NCI-H1436 treated with DMSO at 0.1 percent for 48 hours (cell line): ENCODE measurements at regions not wholly inside any gene's neighbourhood (a gene's known extent, or its start where the extent isn't known, plus 50 kb on each side); places are given as distances from the start of the nearest gene placed in this dataset.
"Not testable (repeated sequence)": the region's sequence is repeated elsewhere in the genome, so short reads cannot be mapped to it uniquely, and the experiment has no call there.

Experiments used
- DNase-seq: peaks from one replicate; lab custom pipeline; 2025; lab: John Stamatoyannopoulos, UW

DNA sequence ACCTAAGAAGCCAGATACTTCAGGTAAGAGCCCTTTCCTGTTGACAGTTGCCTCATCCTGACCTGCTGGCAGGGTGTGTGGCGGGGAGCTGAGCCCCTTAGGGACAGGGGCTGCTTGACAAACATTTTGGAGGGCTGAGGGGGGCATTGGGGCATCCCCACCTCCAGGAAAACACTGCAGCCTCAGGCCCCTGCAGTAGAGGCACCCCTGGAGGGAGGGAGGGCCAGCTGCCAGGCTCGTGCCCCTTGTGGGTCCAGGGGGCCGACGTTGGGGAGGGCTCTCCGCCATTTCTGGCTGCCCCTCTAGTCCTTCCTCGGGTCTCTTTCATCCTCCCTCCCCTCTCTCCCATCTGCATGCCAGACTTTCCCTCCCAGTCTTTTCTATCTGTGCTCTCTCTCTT, 177.3 kb downstream of the RPS24 start:
- no peak for DNase-seq

DNA sequence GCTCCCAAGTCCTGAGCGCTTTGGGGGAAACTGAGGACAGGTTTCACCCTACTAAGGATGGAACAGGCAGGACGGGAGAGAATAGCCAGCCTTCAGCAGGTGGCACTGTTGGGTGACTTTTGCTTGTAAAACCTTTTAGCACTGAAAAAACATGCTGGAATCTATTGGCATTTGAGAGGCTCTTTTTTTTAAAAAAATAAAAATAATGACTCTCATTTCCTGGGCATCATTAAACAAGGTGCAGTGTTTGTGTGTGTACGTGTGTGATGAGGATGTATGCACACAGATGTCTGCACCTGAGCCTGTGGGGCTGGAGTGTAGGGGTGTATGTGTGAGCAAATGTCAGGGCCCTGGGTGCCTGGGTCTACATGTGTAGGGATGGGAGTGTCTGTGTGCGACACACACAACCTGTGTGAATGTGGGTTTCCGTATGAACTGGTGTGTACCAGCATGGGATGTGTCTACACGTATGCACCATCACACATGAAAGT, 177.9 kb downstream of the RPS24 start:
- no peak for DNase-seq

DNA sequence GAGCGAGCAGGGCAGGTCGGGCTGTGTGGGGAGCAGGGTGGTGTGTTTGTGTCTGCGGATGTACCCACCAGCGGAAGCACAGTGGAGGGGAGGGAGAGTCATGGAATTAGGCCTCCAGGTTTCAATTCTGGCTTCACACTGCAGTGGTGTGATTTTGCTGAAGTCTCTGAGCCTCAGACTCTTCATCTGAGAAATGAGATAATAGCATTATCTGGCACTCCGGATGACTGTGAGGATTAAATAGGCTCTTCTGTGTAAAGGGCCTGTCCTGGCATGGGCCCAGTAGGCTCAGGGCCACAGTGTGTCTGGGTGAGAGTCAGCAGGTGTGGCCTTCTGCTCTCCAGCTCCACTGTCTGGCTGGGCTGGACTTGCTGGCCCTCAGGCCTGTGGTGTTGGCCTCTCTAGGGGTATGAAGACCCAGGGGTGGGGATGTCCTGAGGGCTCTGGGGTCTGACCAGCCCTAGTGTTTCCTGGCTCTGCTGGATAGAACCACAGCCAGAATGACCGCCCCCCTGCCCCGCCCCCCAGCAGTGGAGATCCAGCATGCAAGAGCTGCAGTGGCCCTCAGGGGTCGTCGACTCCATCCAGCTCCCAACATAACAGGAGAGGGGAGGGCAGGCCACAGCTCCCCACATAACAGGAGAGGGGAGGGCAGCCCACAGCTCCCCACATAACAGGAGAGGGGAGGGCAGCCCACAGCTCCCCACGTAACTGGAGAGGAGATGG, 178.6 kb downstream of the RPS24 start:
- DNase-seq, result no peak

DNA sequence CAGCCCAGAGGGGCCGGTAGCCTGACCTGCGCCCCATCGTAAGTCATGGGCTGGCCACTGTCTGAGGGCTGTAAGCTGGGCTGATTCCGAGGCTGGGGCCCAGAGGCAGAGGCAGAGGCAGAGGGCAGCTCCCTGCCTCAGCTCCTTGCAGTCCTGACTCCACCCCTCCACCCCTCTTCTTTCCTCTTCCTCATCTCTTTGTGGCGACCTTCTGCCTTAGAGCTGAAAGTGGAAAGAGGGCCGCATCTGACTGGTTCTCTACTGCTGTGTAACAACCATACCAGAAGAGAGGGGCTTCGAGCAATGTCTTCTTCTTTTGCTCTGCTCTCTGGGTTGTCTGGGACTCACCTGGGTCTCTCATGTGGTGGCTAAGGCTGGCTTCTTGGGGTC, 179.1 kb downstream of the RPS24 start:
- DNase-seq, result no peak

DNA sequence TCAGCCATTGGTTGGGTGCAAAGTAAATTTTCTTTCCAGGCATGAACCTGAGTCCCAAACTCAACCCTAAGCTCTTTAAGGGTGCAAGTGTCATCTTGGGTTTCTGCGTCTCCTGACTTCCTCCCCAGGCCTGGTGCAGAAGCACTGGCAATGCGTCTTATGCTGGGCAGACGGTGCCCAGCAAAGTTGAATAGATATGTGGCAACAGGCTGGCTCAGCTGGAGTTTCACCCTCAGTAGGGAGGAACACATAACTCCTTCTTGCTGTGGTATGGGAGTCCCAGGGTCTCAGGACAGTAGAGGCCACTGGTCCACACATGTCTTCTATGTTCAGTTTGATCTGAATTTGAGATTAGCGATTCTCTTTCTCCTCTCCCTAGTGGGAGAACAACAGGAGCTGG, 181.3 kb downstream of the RPS24 start:
- no peak for DNase-seq

DNA sequence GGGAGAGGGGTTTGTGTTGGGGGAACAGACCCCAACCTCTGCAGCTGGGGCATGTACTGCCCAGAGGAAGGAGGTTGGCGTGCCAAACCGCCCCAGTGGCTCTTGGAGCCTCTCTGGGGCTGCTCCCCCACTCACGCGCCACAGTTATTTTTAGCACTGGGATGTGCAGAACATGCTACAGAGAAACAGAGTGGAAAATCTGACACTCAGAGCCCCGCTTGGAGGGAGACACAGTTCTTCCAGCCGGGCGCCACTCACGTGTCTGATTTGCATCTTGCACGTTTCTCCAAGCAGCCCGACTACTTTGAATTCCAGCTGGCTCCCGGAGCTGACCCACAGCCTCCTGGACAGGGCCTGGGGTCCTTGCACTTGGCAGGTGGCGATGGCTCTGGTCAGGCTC, 182.0 kb downstream of the RPS24 start:
- no peak for DNase-seq

DNA sequence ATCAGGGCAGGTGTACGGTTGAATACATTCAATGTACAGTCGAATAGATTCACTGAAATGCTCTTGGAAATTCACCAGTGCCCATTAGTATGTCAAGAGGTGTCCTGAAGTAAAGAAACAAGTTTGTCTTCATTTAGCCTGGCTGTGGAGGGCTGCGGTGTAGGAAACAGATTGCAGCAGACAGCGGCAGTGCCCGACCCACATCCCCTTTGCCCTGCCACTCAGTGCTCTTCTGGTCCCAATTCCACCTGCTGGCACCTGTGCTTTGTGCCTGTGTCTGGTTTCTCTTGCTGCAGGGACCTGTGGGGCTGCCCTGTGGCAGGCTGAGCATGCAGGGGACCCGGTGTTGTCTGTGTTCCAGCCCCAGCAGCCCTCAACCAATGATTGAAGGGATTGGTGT, 183.7 kb downstream of the RPS24 start:
- DNase-seq, result no peak

DNA sequence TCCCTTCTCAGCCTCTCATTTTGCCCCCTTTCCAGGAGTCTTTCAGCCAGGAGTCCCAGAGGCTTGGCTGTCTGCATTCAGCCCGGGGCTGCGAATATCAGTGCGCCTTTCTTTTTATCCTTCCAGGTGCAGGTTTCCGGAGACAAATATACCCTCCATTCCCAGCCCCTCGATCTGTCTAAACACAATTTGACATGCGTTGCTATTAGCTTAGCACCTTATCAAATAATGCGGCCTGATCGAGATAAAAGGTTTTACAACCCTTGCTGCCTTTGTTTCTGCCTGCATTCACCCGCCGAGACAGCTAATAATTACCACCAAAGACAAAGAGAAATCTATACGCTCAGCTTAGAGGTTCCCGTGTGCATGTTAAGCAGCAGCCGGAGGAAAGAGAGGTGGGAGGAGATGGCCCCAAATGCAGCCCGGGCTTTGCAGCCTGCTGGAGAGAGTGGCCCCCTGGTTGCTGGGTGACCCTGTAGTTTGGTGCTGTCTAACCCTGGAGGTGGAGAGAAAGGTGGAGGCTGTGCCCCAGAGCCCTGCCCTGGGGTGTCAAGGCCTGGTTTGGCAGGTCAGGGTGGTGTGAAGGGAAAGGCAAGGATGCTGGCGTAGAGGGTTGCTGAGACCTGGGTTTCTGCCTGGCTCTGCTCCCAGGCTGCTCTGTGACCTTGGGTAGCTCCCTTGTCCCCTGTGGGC, 185.3 kb downstream of the RPS24 start:
- peak; percentile 39 for DNase-seq

DNA sequence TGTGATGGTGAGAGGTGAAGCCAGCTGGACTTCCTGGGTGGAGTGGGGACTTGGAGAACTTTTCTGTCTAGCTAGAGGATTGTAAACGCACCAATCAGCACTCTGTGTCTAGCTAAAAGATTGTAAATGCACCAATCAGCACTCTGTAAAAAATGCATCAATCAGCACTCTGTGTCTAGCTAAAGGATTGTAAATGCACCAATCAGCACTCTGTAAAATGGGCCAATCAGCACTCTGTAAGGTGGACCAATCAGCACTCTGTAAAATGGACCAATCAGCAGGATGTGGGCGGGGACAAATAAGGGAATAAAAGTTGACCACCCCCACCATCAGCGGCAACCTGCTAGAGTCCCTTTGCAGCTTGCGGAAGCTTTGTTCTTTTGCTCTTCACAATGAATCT, 185.9 kb downstream of the RPS24 start:
- not testable (repeated sequence) for DNase-seq

DNA sequence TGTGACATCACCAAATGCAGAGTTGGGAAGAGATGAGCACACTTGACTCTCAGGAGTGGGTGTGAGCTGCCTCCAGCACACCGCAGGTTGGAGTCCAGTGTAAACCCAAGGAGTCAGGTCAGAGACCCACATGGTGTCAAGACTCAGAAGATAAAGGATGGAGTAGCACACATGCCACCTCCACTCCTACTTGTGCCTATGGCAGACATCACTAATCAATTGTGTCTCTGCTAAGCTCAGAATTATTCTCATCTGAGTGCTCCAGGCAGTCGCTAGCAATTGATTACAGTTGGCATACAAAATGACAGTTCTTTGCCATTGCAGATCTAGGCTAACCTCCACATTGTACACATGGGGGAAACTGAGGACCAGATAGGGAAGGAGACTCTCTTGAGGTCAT, 187.1 kb downstream of the RPS24 start:
- no peak for DNase-seq

DNA sequence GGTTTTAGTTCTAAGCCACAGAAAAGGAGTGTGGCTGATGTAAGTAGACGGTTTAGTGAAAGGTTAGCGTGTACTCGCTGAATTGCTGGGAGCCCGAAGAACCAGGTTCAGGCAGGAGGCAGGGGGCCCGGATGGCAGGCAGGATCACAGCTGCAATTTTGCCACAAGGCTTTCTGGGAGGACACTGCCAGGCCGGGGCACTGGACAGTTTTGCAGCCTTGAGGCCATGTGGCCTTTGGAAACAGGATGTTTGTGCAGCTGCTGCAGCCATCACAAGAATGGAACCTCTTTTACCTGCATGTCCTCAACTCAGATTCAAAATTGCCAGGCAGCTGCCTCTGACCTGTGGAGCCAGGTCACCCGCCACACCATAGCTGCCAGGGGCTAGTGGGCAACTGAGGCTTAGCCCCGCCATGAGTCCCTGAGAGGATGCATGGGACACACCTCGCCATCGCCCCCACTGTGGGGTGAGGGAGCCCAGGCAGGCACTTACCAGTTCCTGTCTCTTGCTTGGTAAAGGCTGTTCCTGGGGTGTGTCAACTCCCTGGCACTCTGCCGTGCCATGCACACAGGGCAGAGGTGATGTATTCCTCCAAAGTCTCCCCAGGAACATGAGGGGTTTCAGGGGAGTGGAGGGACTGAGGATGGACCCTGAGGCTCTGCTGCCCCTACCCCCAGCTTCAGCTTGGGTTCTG, 188.6 kb downstream of the RPS24 start:
- DNase-seq, result no peak

DNA sequence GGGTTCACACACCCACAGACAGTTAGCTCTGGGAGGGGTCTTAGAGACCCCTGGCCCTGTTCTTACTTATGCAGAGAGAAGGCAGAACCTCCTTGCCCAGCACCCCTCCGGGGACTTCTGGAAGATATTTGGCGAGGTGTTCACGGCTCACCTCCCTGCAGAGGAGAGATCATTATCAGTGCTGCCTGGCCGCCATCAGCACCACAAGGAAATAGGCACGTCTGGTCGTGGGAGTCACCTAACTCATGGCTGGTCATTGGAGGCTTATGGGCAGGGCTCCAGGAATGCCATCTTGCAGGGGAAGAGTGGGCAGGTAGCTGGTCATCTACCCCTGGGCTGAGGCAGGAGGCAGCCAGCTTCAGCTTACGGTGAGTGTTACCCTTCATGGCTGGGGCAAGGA, 189.4 kb downstream of the RPS24 start:
- no peak for DNase-seq

DNA sequence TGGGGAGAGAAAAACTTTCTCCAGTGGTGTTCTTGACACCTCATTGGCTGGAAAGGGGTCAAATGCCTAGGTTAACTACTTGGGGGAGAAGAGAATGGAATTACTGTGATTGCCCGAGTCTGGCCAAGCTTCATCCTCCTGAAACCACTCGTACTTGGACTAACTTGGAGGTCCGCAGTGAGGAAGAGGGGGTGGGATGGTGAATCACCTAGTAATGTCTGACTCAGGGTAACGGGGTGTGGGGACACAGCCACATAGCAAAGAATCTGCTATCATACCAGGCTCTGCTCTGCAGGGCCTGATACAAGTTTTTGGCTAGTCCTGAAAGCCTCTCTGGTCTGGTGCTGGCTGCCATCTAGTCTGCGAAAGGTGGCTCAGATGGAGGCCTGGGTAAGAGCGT, 190.9 kb downstream of the RPS24 start:
- no peak for DNase-seq

DNA sequence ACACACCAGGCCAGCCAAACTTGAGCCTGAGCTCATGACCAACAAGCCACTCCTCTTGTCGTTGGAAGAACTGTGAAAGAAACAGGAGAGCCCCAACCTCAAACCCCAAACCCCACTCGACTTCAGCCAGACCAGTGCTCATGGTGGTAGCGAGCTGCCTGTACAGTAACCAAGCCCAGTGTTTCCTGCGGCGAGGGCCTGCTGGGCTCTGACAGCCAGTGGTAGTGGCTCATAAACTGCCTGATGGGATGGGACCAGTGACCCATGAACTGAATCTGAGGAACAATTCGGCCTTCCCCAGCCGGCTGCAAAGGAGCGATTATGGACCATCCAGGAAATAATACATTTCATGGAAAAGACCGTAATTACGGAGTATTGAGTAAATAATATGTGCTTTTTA, 191.9 kb downstream of the RPS24 start:
- DNase-seq, result no peak

DNA sequence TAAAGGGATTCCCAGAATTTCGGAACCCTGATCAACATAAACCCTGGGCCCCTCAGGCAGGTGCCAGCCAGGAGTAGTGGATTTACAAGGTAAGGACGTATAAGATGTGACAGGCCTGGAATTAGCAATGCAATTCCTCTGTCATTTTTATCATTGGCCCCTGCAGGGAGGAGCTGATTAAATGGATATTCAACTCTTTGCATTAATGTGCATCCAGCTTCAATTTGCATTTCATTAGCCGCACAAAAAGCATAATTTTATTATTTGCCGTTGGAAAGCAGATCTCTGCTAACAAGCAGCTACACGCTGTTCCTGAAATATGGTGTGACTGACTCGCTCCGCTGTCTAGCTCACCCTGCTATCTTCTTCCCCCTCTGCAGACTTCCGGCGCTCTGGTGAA, 195.8 kb downstream of the RPS24 start:
- no peak for DNase-seq

DNA sequence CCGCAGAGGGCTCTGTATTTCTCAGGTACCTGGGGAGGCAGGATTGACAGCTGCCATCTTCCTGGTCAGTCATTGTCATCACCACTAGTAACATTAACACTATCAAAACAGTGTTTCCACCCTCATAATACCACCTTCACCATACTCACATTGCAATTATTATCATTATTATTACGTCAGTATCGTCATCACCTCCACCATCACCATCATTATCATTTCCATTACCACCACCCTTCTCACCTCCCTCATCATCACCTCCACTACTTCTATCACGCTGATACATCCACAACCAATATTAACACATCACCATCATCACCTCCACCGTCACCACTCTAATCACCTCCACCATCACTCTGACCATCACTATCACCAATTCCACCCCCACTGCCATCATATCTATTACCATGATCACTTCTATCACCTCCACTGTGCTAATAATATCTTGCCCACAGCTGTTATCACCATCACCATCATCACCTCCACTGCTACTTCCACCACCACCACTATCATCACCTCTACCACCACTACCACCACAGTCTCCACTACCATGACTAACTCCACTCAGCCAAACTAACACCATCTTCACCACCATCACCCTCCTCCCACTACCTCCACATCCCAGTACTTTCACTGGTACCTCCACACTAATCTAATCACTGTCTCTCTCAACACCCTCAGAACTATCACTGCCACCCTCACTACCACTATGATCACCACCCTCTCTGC, 196.4 kb downstream of the RPS24 start:
- DNase-seq, result no peak

DNA sequence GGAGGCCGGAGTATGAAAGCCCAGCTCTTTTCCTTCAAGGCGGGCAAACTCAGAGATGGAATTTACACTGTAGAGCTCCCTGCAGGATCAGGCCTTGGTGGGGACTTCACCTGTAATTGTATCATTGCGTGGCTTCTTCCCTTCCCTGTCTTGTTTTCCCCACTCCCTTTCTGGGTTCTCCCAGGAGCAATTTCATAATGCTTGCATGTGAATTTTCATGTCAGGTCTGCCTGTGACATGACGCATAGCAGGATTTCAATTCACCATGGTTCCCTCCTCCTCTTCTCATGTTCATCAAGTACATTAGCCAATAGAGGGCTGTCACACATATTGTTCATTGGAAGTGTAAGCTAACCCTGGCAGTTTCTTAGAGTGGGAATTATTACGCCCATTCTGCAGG, 197.7 kb downstream of the RPS24 start:
- DNase-seq, result no peak

DNA sequence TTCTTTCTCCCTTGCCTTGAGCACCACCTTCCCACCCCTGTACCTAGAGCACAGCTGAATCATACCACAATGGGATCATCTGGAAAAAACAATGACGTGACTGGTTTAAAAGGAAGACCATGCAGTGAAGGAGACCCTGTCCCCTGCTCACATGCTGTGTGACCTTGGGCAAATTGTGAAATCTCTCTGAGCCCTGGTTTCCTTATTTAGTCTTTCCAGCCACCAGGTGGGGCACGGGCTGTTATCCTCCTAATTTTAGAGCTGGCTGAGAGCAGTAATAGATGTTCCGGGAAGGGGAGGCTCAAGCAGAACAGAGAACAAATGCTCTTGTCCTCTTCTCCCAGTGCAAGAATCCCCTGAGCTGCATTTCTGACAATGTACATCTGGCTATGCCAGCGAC, 198.3 kb downstream of the RPS24 start:
- no peak for DNase-seq

DNA sequence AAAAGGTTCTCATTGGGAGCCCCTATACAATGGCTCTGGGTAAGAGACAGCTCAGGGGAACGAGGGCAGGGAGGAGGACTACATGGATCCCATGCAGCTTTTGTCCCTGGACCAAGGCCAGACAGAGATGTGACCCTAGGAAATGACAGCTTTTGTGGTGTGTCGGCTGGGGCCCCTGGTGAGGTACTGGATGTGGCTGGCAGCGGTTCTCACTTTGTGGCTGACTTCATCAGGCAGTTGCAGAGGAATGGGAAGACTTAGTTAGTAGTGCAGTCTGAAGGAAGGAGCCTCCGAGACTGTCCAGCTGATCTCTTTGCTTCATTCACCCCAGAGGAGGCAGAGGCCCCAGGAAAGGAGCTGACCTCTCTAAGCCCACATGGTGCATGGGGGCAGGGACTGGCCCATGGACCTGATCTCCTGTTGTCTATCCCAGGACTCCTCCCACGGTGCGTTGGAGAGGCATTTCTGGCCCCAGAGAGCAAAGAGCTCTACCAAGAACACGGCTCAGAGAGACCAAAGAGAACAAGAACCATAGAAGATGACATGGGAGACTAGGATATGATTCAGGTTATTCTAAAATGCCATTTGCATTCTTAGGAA, 202.9 kb downstream of the RPS24 start:
- DNase-seq, result no peak

DNA sequence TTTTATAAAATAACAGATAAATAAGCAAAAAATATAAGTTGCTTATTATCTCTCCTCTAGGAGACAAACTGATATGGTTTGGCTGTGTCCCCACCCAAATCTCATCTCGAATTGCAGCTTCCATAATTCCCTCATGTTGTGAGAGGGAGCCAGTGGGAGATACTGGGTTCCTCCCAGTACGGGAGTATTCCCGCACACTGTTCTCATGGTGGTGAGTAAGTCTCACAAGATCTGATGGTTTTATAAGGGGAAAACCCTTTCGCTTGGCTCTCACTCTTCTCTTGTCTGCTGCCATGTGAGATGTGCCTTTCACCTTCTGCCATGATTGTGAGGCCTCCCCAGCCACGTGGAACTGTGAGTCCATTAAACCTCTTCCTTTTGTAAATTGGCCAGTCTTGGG, 204.3 kb downstream of the RPS24 start:
- not testable (repeated sequence) for DNase-seq

DNA sequence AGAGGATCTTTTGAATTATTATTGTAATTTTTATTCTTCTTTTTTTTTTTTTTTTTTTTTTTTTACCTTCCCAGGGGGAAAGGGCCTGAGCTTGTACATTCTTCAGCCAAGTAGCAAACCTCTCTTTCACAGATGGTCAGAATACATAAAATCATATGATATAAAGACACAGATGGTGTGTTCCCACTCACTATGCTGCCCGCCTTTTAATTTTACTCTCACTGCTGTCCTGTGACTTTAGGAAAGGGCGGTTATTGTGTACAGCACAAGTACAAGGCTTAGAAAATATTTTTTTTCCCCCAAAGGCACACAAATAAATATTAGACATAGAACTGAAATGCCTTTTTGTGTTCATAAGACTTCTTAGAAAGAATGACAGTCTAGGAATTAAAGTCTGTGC, 213.6 kb downstream of the RPS24 start:
- no peak for DNase-seq

DNA sequence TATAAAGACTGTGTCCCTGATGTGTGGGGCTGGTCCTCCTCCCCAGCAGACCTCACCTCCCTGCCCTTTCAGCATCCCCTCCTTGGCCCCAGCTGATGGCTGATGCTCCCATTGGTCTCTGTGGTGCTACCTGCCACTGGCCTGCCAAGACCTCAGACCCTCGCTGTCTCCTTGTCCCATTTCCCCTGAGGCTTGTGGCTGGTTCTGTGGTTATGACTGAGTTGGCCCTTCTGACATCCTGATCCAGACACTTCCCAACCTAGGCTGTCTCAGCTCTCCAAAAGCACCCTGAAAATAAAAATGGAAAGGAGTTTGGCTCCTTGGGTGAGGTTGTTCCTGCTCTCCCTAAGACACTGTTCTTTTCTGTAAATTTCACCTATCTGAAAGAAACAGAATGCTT, 214.2 kb downstream of the RPS24 start:
- DNase-seq, result no peak
